GM12891 (cell line): ENCODE measurements at regions not wholly inside any gene's neighbourhood (a gene's known extent, or its start where the extent isn't known, plus 50 kb on each side); places are given as distances from the start of the nearest gene placed in this dataset.

ENCODE experiments used
- PAX5 ChIP-seq: IDR thresholded peaks from 2 replicates; pipeline ENCODE4 v1.6.1; 2011; ENCODE audit warnings: low read length, moderate library complexity, mild to moderate bottlenecking; ENCODE audit not compliant: insufficient read depth, severe bottlenecking
- POLR2A ChIP-seq: IDR thresholded peaks from 2 replicates; pipeline ENCODE4 v1.6.1; 2011; ENCODE audit warnings: low read depth, low read length, control low read depth
- POLR2AphosphoS5 ChIP-seq: IDR thresholded peaks from 2 replicates; pipeline ENCODE4 v1.6.1; 2011; ENCODE audit warnings: low read depth, low read length, control low read depth
- SPI1 ChIP-seq: IDR thresholded peaks from 2 replicates; pipeline ENCODE4 v1.6.1; 2011; ENCODE audit warnings: low read depth, low read length, control low read depth
- TAF1 ChIP-seq: IDR thresholded peaks from 2 replicates; pipeline ENCODE4 v1.6.1; 2011; ENCODE audit warnings: low read depth, low read length, control low read depth

- TF ChIP-seq POLR2A: no peak
- TF ChIP-seq PAX5: no peak
- no peak for TF ChIP-seq SPI1
- TF ChIP-seq TAF1: no peak
- TF ChIP-seq POLR2AphosphoS5: no peak
Measured at GRCh38 chr4:60579335-60579734, 620.8 kb upstream of the ADGRL3 start.
